Lower leg skin (tissue), 4 donors: ENCODE measurements at regions not wholly inside any gene's neighbourhood (a gene's known extent, or its start where the extent isn't known, plus 50 kb on each side); places are given as distances from the start of the nearest gene placed in this dataset.

Experiments used
- DNase-seq, 2 donors: peaks; one replicate each; pipeline ENCODE4 v3.0.0-alpha.2; 2019; ENCODE audit warnings: low spot score in 2 of 2
- H3K4me3 ChIP-seq: fragments of 200-600 bp; sonication (generic); 2 replicates; pipeline ENCODE4 v1.5.1; 2017; ENCODE audit warnings: mild to moderate bottlenecking, low read depth; ENCODE audit not compliant: poor library complexity, severe bottlenecking
- POLR2A ChIP-seq, 2 donors: fragments of 450-650 bp; IDR thresholded peaks; one replicate each; pipeline ENCODE4 v1.6.1; 2016 to 2017; ENCODE audit warnings: antibody characterized with exemption in 2 of 2, mild to moderate bottlenecking in 1 of 2, moderate library complexity in 1 of 2
- WGBS, 2 donors: methylation state at CpG; one replicate each; pipeline ENCODE4 v1.1.5; 2018; 5-methylcytosine and 5-hydroxymethylcytosine counted together
- intact Hi-C: fragments of 100-400 bp; cut with DNase I; formaldehyde crosslinking; loops from one replicate; pipeline ENCODE4 v1.15.0; 2023; ENCODE audit warnings: low total_unique reads
- TF ChIP-seq, protein P1 (sequence below), 3 donors: fragments of 450-650 bp; IDR thresholded peaks; one replicate each; pipeline ENCODE4 v1.5.1; 2016; ENCODE audit warnings: antibody characterized with exemption in 3 of 3, mild to moderate bottlenecking in 3 of 3, moderate library complexity in 2 of 3

DNA sequence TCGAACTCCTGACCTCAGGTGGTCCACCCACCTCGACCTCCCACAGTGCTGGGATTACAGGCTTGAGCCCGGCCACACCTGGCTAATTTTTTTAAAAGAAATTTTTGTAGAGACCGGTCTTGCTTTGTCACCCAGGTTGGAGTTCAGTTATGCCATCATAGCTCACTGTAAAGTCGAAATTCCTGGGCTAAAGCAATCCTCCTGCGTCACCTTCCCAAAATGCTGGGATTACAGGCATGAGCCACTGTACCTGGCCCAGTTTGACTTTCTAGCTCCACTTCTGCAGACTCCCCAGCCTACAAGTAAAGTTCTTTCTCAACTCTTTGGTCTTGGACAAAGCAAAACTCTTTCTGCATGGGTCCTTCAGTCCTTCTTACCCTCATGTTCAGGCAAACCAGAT is 214.1 kb downstream of the SKIDA1 start:
- intact Hi-C loops = no loop called here
- H3K4me3 ChIP-seq = no peak overlapping the region
- TF ChIP-seq POLR2A (IDR thresholded peaks at IDR 0.05) = no peak
- TF ChIP-seq, protein P1, sequence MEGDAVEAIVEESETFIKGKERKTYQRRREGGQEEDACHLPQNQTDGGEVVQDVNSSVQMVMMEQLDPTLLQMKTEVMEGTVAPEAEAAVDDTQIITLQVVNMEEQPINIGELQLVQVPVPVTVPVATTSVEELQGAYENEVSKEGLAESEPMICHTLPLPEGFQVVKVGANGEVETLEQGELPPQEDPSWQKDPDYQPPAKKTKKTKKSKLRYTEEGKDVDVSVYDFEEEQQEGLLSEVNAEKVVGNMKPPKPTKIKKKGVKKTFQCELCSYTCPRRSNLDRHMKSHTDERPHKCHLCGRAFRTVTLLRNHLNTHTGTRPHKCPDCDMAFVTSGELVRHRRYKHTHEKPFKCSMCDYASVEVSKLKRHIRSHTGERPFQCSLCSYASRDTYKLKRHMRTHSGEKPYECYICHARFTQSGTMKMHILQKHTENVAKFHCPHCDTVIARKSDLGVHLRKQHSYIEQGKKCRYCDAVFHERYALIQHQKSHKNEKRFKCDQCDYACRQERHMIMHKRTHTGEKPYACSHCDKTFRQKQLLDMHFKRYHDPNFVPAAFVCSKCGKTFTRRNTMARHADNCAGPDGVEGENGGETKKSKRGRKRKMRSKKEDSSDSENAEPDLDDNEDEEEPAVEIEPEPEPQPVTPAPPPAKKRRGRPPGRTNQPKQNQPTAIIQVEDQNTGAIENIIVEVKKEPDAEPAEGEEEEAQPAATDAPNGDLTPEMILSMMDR (IDR thresholded peaks at IDR 0.05) = no peak
- WGBS, 2 donors = 91 to 96% methylated on average over 6 of the region's 6 CpGs
- DNase-seq = no peak

DNA sequence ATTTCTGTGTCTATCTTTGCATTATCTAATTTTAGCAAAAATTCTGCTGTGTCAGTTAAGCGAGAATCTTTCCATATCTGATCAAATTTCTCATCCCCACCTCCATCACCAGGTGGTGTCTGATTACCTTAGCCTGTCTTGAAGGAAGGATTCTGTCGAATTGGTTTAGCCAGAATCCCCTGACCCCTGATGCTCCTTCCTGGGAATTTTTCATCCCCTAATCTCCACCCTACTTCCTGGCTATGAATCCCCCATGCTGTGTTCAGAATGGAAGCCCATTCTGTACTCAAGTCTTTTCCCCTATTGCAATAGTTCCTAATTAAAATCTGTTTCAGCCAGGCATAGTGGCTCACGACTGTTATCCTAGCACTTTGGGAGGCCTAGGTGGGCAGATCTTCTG is 216.1 kb downstream of the SKIDA1 start:
- no peak for DNase-seq
- intact Hi-C loops = no loop called here
- no peak for TF ChIP-seq POLR2A (IDR thresholded peaks at IDR 0.05)
- TF ChIP-seq, protein P1 (IDR thresholded peaks at IDR 0.05) = no peak
- H3K4me3 ChIP-seq = no peak overlapping the region
- WGBS, 2 donors = 59 to 67% methylated on average over 3 of the region's 3 CpGs

DNA sequence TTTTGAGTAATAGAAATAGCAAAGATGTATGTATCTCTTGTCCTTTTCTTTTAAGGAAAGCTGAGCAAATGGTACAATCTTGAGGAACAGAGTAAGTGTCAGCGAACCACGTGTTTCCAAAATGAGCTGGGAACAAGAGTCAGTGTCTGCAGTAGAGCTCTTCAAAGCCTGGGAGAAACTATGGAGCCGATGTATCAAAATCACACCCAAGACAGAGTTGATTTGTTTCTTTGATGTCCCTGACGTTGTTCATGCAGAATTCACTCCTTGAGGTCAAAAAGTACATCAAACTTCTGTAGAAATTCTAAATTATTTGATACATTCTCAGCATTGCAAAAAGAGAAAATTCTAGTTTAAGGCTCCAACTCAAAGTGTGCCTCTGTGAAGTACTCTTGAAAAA is 216.5 kb downstream of the SKIDA1 start:
- H3K4me3 ChIP-seq = no peak overlapping the region
- WGBS, 2 donors = 67 to 68% methylated on average over 4 of the region's 4 CpGs
- no peak for DNase-seq
- intact Hi-C loops = no loop called here
- no peak for TF ChIP-seq POLR2A (IDR thresholded peaks at IDR 0.05)
- TF ChIP-seq, protein P1 (IDR thresholded peaks at IDR 0.05) = no peak

DNA sequence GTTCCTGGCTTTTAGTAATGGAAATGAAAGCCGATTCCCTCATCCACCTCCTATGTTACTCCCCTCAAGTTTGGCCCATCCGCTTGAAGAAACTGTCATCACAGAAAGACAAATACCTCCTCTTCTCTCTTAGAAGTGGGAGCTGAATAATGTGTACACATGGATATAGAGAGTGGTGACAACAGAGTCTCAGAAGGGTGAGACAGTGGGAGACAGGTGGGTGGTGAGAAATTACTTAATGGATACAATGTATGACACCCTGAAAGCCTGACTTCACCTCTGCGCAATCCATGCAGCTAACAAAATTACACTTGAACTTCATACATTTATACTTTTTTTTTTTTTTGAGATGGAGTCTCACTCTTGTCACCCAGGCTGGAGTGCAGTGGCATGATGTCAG is 217.5 kb downstream of the SKIDA1 start:
- WGBS, 2 donors = 89 to 91% methylated on average over 3 of the region's 3 CpGs
- DNase-seq = no peak
- no peak overlapping the region for H3K4me3 ChIP-seq
- no peak for TF ChIP-seq POLR2A (IDR thresholded peaks at IDR 0.05)
- TF ChIP-seq, protein P1 (IDR thresholded peaks at IDR 0.05) = no peak
- intact Hi-C loops = no loop called here

DNA sequence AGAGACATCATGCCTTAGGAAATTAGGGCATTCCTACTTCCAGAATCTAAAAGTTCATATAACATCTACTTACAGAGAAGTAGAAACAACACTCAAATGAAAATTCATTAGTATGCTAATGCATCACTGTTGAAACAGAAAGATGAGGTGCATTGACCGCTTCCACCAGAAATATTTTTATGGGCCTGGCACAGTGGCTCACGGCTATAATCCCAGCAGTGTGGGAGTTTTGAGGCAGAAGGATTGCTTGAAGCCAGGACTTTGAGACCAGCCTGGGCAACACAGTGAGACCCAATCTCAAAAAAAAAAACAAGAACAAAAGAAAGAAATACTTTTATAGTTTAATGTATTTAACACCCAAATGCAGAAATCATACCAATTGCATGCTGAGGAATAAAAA is 220.9 kb downstream of the SKIDA1 start:
- intact Hi-C loops = no loop called here
- WGBS, 2 donors = 97 to 100% methylated on average over 2 of the region's 2 CpGs
- no peak for DNase-seq
- TF ChIP-seq, protein P1 (IDR thresholded peaks at IDR 0.05) = no peak
- no peak for TF ChIP-seq POLR2A (IDR thresholded peaks at IDR 0.05)
- no peak overlapping the region for H3K4me3 ChIP-seq

DNA sequence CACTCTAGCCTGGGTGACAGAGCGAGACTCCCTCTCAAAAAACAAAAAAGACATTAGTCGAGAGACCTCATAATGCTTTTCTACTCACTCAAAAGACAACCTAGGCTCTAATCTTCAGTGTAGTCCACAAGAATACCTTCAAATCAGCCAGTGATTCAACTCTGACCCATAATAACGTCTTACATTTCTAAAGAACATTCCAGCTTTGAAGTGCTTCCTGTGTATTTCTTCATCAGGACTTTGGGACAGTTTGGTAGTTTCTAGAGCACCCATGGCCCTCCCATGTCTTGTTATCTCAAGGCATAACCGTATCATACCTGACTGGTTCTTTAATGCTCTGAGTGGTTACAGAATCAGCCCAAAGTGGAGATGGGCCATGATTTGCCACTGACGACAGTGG is 221.3 kb downstream of the SKIDA1 start:
- 80 to 84% methylated on average over 5 of the region's 5 CpGs for WGBS, 2 donors
- intact Hi-C loops = no loop called here
- TF ChIP-seq, protein P1 (IDR thresholded peaks at IDR 0.05) = no peak
- no peak for TF ChIP-seq POLR2A (IDR thresholded peaks at IDR 0.05)
- no peak for DNase-seq
- H3K4me3 ChIP-seq = no peak overlapping the region
